NCI-H2196 (cell line): ENCODE measurements at regions not wholly inside any gene's neighbourhood (a gene's known extent, or its start where the extent isn't known, plus 50 kb on each side); places are given as distances from the start of the nearest gene placed in this dataset.

Source experiments
- DNase-seq: peaks from one replicate; lab custom pipeline; 2025; ENCODE audit not compliant: unreplicated experiment; lab: John Stamatoyannopoulos, UW

GRCh38 chr2:36059691-36060090 lies 295.9 kb upstream of the CRIM1 start:
- DNase-seq = no peak

GRCh38 chr2:36058953-36059352 lies 296.6 kb upstream of the CRIM1 start:
- no peak for DNase-seq

- no peak for DNase-seq
Observed at GRCh38 chr2:36058076-36058475, 297.5 kb upstream of the CRIM1 start.

- no peak for DNase-seq
Observed at GRCh38 chr2:36052819-36053218, 302.8 kb upstream of the CRIM1 start.

GRCh38 chr2:36044411-36044810 lies 311.2 kb upstream of the CRIM1 start:
- no peak for DNase-seq

GRCh38 chr2:36035137-36035536 lies 320.4 kb upstream of the CRIM1 start:
- no peak for DNase-seq

GRCh38 chr2:36032046-36032445 lies 323.5 kb upstream of the CRIM1 start:
- no peak for DNase-seq

- DNase-seq = no peak
Observed at GRCh38 chr2:36031471-36031870, 324.1 kb upstream of the CRIM1 start.

- no peak for DNase-seq
Observed at GRCh38 chr2:36027616-36028015, 328.0 kb upstream of the CRIM1 start.

GRCh38 chr2:36013064-36013463 lies 342.5 kb upstream of the CRIM1 start:
- no peak for DNase-seq

GRCh38 chr2:36006444-36006843 lies 349.1 kb upstream of the CRIM1 start:
- DNase-seq = no peak

- DNase-seq = no peak
Observed at GRCh38 chr2:36002941-36003340, 352.6 kb upstream of the CRIM1 start.

GRCh38 chr2:35997488-35997887 lies 358.1 kb upstream of the CRIM1 start:
- DNase-seq = no peak

- no peak for DNase-seq
Observed at GRCh38 chr2:35989503-35989902, 366.1 kb upstream of the CRIM1 start.

- DNase-seq = no peak
Observed at GRCh38 chr2:35989040-35989439, 366.5 kb upstream of the CRIM1 start.

GRCh38 chr2:35986871-35987270 lies 368.7 kb upstream of the CRIM1 start:
- DNase-seq = no peak

- DNase-seq = no peak
Observed at GRCh38 chr2:35978218-35978617, 377.4 kb upstream of the CRIM1 start.

- no peak for DNase-seq
Observed at GRCh38 chr2:35976611-35977010, 379.0 kb upstream of the CRIM1 start.

- DNase-seq = no peak
Observed at GRCh38 chr2:35973737-35974132, 381.8 kb upstream of the CRIM1 start.

- no peak for DNase-seq
Observed at GRCh38 chr2:35973132-35973736, 382.3 kb upstream of the CRIM1 start.

- DNase-seq = no peak
Observed at GRCh38 chr2:35963824-35964223, 391.8 kb upstream of the CRIM1 start.

GRCh38 chr2:35963357-35963756 lies 392.2 kb upstream of the CRIM1 start:
- DNase-seq = no peak

- no peak for DNase-seq
Observed at GRCh38 chr2:35962585-35963146, 392.9 kb upstream of the CRIM1 start.
